HG03571 (cell line): ENCODE measurements at regions not wholly inside any gene's neighbourhood (a gene's known extent, or its start where the extent isn't known, plus 50 kb on each side); places are given as distances from the start of the nearest gene placed in this dataset.
"Not testable (repeated sequence)": the region's sequence is repeated elsewhere in the genome, so short reads cannot be mapped to it uniquely, and the experiment has no call there.

Experiments used
- ATAC-seq: cut with Tn5 transposase; IDR thresholded peaks from one replicate; pipeline ENCODE4 v1.9.1; 2021; ENCODE audit not compliant: unreplicated experiment

DNA sequence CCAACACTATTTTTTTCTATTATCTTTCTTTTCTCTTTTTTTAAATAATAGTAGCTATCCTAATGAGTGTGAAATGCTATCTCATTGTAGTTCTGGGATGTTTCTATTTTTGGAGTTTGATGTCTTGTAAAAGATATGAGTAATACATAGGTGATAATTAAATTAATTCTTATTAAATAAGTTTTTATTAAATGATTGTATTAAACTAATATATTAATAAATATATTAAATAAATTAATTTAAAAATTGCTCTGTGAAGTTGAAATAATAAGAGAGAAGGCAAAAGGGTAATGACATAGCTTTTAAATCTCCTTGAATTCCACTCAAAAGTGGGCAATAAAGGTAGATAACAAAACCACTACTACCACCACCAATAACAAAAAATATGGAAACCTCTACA lies 230.2 kb upstream of the SSTR1 start:
- no peak for ATAC-seq

DNA sequence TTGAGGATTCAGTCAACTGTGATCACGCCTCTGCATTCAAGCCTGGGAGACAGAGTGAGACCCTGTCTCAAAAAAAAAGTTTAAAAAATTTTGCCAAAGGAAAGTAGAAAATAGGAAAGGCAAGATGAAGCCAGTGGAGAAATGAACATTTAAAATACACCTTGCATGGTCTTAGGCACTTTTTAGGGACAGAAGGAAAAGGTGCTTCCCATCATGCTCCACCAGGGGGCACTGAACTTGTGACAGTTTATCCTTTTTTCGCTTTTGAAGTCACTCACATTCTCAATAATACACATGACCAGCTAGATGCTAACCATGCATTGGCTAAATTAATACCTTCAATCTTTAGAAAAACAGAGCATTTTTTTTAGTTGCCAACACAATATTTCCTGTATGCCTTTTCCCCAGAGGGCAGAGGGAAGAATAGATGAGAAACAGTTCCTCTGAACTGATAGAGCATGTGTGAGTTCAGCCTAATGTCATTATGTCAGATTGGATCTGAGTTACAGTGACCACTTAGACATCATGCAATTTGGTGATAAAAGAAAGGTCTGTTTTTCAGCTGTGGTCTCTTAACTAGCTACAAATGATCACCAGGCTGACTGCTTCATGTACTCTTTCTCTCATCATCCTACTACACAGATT lies 221.8 kb upstream of the SSTR1 start:
- no peak for ATAC-seq

DNA sequence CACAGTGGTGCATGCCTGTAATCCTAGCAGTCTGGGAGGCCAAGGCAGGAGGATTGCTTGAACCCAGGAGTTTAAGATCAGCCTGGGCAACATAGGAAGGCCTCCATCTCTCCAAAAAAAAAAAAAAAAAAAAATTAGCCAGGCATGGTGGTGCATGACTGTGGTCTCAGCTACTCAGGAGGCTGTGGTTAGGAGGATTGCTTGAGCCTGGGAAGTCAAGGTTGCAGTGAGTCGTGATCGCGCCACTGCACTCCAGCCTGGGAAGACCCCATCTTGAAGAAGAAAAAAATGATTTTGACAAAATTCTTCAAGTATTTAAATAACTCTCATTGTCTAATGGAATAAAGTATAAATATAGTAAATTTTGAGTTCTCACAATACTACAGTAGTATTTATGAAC lies 219.2 kb upstream of the SSTR1 start:
- ATAC-seq = no peak

DNA sequence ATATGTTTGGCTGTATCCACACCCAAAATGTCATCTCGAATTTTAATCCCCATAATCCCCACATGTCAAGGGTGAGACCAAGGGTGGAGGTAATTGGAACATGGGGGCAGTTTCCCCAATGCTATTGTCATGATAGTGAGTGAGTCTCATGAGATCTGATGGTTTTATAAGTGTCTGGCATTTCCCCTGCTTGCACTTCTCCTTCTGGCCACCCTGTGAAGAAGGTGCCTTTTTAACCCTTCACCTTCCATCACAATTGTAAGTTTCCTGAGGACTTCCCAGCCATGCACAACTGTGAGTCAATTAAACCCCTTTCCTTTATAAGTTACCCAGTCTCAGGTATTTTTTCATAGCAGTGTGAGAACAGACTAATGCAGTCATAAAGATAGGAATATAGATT lies 216.7 kb upstream of the SSTR1 start:
- ATAC-seq = no peak

DNA sequence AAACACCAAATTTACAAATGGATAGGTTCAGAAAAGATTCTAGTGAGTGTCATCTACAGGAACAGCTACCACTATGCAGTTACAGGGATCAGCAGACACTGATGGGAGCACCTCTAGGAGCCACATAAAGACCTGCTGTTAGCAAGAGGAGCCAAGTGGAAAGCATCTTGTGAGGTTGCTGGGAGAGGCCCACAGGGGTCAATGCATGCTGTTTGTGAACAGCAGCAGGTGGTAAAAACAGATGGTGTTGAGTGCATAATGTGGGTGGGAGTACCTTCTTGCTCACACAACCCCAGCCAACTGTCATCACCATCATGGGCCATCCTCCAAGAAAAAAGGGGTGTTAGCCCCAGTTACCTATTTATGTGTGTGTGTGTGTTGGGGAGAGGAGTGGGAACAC lies 215.2 kb upstream of the SSTR1 start:
- no peak for ATAC-seq

DNA sequence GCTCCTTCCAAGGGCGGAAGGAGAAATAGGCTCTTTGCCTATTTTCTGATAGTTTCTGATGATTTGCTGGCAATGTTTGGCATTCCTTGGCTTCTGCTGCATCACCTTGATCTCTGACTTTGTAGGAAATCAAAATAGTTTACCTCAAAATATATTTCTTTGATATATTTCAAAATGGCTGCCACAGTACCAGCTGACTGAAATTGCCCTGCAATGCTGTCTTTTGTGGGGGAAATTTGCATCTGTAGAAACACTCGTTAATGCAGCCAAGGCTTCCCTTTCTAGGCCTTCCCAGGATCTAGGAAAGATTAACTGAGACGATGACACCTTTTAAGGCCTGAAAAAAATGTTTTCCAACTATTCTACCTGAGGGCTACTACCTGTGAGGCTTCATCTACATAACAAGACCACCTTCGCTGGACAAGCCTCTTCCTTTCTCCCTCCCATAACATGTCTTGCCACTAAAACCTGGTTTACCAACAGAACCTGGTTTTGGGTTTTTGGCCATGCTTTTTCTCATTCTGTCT lies 212.8 kb upstream of the SSTR1 start:
- no peak for ATAC-seq

DNA sequence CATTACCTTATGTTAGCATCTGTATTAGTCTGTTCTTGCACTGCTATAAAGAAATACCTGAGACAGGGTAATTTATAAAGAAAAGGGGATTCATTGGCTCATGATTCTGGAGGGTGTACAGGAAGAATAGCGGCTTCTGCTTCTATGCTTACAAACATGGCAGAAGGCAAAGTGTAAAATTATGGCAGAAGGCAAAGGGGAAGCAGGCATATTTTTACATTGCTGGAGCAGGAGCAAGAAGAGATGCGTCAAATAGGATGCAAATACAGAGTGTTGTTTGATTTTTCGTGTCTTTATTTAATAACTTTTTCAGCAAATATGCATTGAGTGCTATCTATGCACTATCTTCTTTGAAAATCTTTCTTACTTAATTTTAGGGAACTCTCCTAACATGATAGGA lies 210.7 kb upstream of the SSTR1 start:
- ATAC-seq = no peak

DNA sequence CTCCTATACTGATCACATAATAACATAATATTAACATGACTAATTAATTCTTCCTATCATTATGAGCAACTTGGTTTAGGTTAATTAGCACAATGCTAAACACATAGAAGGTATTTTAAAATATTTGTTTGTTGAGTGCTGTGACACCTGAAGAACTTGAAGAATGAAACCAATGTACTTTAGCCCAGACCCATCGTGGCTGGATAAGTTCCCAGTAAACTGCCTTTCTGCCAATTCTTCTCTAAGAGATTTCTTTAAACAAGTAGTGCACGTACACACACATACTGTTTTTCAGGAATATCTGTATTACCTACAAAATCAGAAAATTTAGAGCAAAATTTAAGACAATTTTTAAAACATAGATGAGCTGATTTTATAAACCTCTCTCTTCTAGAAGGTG lies 207.4 kb upstream of the SSTR1 start:
- ATAC-seq = no peak

DNA sequence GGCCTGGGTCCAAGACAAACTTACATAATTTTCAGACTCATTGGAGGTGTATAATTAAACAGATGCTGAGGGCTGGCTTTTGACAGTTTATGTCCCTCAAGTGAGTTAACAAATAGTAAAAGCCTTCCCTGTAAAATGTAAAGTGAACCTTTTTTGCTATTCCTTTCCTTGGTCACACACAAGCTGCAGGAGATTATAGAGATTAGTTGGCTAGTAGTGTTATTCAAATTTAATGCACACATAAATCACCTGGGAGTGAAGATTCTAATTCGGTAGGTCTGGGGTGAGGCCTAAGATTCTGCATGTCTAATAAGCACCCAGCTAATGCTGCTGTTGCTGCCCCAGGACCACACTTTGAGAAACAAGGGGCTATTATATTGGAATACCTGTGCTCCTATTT lies 206.2 kb upstream of the SSTR1 start:
- no peak for ATAC-seq

DNA sequence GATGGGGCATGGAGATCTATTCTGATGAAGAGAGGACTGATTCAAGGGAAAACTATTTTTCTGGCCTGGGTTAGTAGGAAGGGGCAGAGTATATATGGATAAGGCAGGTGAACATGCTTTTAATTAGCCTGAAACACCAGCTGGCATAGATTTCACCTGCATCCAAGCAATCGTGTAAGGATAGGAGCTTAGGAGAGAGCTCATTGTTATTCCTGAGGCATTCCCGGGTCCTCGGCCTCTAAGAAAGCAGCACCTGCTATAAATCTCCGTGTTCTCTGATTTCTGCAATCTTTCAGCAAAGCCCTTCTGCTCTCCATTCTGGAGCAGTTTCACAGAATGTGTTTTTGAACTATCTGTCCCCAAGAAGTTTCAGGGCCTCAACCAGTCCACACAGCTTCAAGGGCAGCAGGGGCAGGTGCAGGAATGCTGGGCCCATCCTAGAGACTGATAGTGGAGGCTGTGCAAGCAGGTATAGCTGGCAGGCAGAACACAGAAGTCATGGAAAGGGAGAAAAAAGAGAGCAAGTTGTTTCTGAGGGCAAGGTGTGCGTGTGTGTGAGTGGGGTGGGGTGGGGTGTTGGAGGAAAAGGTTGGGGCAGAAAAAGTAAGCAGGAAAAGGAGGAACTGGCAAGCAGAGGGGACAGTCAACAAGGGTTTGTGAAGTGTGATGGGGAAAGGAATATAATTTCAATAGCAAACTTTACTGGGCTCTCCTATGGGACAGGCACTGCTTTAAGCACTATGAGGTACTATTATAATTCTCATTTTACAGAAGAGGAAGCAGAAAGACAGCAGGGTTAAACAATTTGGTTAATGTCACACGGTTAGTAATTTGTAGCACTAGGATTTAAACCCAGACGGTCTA lies 203.7 kb upstream of the SSTR1 start:
- ATAC-seq = no peak

DNA sequence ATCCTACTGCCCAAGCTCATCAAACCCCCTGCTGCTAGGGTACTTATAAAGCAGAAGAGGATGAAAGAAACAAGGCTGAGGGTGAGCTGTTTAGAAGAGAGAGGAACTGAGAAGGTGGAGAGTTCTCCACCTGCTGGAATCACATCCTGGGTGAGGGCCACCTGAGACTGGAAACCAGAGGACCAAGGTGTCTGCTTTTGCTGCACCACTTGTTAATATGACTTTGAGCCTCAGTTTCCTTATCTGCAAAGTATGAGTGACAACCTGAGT lies 203.2 kb upstream of the SSTR1 start:
- ATAC-seq = no peak

DNA sequence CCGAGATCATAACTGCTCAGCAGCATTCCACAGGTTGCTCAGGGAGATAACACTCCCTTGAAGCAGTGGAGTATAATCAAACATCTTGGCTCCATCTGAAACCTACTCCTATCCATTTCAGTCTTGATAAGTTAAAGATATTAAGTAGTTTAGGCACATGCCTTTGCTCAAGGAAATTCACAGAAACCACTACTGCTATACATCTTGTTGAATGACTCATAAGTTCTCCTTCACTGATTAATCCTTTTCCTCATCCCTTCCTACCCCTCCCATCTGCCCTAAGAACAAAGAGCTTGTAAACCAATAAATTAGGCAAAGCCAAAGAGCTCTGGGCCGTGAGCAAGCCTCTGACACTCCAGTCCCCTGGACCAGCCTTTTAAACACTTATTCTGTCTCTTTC lies 196.5 kb upstream of the SSTR1 start:
- not testable (repeated sequence) for ATAC-seq

DNA sequence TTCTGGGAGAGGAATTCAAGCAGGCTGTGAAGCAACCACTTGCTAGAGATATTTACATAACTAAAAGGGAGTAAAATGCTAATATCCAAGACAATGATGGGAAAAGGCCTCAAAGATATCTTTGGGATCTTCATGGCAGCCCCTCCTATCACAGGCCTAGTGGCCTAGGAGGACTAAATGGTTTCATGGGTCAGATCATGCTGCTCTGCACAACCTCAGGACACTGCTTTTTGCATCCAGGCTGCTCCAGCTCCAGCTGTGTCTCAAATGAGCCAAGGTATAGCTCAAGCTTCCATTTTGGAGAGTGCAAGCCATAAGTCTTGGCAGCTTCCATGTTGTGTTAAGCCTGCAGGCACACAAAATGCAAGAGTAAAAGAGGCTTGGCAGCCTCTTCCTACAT lies 195.6 kb upstream of the SSTR1 start:
- no peak for ATAC-seq

DNA sequence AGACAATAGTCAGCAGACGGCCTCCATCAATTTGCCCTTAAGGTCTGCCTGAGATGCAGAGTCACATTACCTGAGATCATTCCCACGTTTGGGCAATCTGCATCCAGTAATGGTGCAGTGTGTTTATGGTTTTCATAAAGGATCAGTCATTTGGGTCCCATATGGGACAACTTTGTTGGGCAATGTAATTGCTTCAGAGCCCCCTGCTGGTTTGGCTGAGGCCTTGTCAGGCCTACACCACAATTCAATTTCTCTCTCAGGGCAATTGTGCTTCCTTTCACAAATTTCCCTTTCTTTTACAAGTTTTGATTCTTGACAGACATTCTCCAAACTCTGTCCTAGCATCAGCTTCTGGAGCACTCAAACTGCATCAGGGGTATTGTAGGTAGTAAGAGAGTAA lies 191.2 kb upstream of the SSTR1 start:
- no peak for ATAC-seq

DNA sequence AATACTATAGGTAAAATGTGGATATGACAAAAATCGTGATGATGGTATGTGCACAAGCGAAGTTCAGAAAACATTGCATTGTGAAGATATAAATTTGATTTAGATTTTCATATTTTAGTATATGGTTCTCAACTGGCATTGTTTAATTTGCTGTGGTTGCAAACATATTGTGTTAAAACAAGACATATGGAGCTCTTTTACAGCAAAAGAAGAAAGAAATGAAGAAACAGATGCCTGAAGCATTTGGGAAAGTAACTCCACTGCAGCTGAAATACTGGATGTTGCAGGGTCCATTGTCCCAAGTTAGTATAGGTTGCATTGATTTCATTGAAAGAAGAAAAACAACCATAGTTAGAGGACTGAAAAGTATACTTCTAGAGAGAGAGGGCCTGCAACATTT lies 185.8 kb upstream of the SSTR1 start:
- ATAC-seq = no peak

DNA sequence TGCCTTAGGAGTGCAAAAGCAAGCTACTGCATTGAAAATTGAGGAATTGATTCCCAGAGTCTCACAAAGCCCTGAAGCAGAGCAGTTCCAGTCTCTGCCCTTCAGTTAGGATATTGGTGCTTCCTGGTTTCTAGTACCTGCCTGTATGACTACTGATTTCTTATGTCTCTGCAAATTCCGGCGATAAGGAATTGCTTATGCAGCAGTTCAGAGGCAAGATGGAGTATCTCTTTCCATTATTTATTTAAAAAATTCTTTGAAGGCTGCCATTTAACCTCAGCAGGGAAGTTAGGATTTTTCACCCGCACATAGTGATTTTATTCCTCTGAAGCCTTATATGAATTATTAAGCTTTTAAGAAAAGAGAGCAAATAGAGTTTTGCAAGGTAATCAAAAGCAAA lies 184.9 kb upstream of the SSTR1 start:
- no peak for ATAC-seq

DNA sequence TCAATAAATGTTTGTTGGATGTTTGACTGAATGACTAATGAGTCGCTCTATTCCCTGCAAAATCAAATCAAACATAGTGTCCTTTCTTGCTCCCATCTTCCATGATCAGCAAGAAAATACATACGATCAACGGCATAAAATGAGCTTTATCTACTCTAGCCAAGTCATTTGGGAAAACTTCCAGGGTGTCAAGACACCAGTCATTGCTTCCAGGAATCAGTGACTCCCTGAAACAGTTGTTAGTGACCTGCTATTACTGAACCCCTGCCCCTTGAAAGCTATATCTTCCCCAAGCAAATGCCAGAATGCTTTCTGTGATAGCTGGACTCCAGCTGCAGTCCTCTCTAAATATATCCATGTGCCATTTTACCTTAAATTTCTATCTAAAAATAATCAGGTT lies 169.5 kb upstream of the SSTR1 start:
- no peak for ATAC-seq

DNA sequence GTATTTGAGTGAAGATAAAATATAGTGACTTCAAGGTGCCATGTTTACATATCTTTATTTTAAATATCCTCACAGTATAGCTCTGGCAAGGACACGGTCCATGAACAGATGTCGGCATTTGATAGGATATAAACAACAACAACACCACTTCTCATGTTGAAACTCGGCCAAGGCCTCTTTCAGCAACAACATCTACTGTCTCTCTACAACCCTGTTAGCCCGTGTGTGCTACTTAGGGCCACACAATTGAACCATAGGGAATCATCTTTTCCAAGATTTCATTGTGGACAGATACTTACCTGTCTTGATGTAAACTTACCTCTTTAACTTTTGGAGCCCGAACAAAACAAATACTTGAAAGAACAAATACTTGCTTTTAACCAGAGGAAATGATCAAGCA lies 168.7 kb upstream of the SSTR1 start:
- no peak for ATAC-seq

DNA sequence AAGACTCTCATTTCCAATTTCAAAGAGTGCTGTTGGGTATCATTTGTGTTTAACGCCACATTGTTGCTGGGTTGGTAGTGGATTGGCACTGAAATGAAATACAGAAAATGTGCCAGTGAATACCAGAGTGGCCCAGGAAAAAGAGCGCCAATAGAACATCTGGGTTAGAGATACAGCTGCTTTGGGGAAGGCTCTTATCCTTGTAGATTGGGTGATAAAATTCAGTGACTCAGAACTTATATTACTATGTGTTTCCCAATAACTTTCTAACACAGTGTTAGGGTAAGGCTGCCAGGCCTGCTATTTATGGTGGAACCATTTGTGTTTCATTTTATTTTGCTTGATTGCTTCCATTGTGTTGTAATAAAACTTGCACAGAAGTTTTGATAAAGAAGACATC lies 168.2 kb upstream of the SSTR1 start:
- ATAC-seq = no peak

DNA sequence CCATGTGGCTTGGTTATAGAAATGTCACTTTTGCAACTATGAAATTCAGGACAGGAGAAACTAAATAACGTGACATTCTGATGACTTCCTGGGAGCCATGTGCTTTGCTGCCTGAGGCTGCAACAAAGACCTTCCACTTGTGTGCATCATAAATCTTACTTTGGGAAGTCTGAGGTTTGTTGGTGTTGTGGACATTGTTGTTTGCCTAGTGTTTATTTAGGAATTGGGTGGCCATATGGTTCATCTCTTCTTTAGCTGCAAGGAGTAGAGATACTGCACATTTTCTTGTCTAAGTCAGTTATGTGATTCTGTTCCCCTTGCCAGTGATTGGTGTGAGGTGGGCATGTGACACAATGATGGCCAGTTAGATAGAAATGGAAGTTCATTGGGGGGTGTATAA lies 167.3 kb upstream of the SSTR1 start:
- ATAC-seq = no peak

DNA sequence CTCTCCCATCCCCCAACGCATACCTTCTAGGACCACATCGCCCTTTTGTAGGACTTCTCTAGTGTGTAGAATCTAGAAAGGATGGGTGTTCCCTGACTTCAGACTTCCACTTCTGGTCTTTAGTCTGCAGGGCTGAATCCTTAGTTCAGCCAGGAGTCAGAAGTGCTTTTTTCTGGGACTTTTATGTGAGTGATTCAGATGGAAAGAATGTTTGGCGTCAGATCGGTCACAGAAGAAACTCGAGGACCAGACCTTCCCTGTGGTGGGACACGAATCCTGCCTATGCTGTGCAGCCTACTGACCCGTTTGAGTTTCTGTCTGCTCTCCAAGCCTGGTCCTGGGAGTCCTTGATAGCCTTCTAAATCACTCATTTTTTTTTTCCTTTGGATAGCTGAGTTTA lies 165.4 kb upstream of the SSTR1 start:
- no peak for ATAC-seq

DNA sequence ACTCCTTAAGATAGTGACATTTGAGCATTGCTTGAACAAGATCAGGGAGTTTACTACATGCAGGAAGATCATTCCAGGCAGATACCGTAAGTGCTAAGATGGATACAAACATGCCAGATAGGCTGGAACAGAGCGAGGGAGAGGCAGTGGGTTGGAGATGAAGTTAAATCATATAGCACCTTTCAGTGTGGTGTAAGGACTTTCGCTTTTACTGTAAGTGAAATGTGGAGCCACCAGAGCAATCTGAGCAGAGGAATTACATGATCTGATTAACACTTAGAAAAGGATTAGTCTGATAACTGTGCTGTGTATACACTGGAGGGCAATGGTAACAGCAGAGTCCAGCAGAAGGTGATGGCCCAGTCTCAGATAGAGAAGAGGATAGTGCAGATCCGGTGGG lies 163.0 kb upstream of the SSTR1 start:
- ATAC-seq = no peak

DNA sequence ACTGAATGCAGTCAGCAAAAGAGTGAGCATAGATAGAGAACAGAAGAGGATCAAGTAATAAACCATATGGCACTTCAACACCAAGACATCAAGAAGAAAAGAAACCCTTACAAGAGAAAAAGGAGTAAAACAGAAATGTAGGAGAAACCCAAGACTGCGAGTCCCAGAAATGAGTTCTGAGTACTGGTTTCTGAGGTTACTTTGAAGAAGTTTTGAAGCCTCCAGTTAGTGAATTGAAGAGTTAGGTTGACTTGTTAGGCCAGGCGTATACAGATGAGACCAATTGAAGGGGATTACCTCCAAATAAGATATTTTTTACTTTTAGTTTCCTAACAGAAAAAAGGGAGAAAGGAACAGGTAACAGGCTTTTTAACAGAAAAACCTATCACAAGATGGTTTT lies 162.2 kb upstream of the SSTR1 start:
- ATAC-seq = no peak
